Keratinocyte (primary cell): ENCODE measurements at regions not wholly inside any gene's neighbourhood (a gene's known extent, or its start where the extent isn't known, plus 50 kb on each side); places are given as distances from the start of the nearest gene placed in this dataset.

Source experiments
- DNase-seq: peaks from one replicate; pipeline ENCODE4 v3.0.0-alpha.2; 2011; ENCODE audit warnings: low read depth, missing footprints, low spot score
- FAIRE-seq: peaks from 2 replicates; lab custom pipeline; 2011; peaks lifted over from hg19 to GRCh38; lab: Jason Lieb, UNC
- H2AFZ ChIP-seq: 2 replicates; pipeline ENCODE4 v1.6.0; 2012; ENCODE audit warnings: low read length, control low read depth, inconsistent platforms; ENCODE audit not compliant: control insufficient read depth
- H3K27ac ChIP-seq: 2 replicates; pipeline ENCODE4 v1.5.1; 2011; ENCODE audit warnings: low read length; ENCODE audit not compliant: control insufficient read depth, insufficient read depth
- H3K27me3 ChIP-seq: 3 replicates; pipeline ENCODE4 v1.6.0; 2011; ENCODE audit warnings: low read length; ENCODE audit not compliant: control insufficient read depth, insufficient read depth; ENCODE audit errors: extremely low read depth
- H3K36me3 ChIP-seq, 2 experiments: 2 replicates in 1 of 2; 3 replicates in 1 of 2; pipeline ENCODE4 v1.5.1; 2011; ENCODE audit warnings: low read length in 2 of 2, mild to moderate bottlenecking in 1 of 2; ENCODE audit not compliant: control insufficient read depth in 2 of 2, insufficient read depth in 2 of 2; ENCODE audit errors: extremely low read depth in 1 of 2
- H3K4me1 ChIP-seq: 3 replicates; pipeline ENCODE4 v1.5.1; 2011; ENCODE audit warnings: low read length; ENCODE audit not compliant: control insufficient read depth, insufficient read depth; ENCODE audit errors: extremely low read depth
- H3K4me2 ChIP-seq: 3 replicates; pipeline ENCODE4 v1.6.0; 2011; ENCODE audit warnings: low read depth, low read length; ENCODE audit not compliant: control insufficient read depth, insufficient read depth; ENCODE audit errors: extremely low read depth
- H3K4me3 ChIP-seq, 3 experiments: fragments of 200-600 bp in 1 of 3; sonication (generic) in 1 of 3; 2 replicates in 2 of 3; 3 replicates in 1 of 3; pipeline ENCODE4 v1.5.1; 2011 to 2016; ENCODE audit warnings: low read length in 3 of 3, mild to moderate bottlenecking in 3 of 3, control low read depth in 2 of 3, inconsistent platforms in 1 of 3, low read depth in 1 of 3, mixed read lengths in 1 of 3, mixed run types in 1 of 3, moderate library complexity in 1 of 3; ENCODE audit not compliant: control insufficient read depth in 2 of 3, insufficient read depth in 2 of 3; ENCODE audit errors: extremely low read depth in 1 of 3
- H3K79me2 ChIP-seq: 2 replicates; pipeline ENCODE4 v1.6.0; 2012; ENCODE audit warnings: low read length; ENCODE audit not compliant: control insufficient read depth, insufficient read depth
- H3K9ac ChIP-seq: 3 replicates; pipeline ENCODE4 v1.6.0; 2011; ENCODE audit warnings: low read length; ENCODE audit not compliant: control insufficient read depth, insufficient read depth; ENCODE audit errors: extremely low read depth
- H3K9me1 ChIP-seq: 3 replicates; pipeline ENCODE4 v1.6.0; 2011; ENCODE audit warnings: low read length; ENCODE audit not compliant: control insufficient read depth, insufficient read depth; ENCODE audit errors: extremely low read depth
- H3K9me3 ChIP-seq: 2 replicates; pipeline ENCODE4 v1.5.1; 2012; ENCODE audit warnings: low read depth, low read length; ENCODE audit not compliant: control insufficient read depth
- H4K20me1 ChIP-seq: 3 replicates; pipeline ENCODE4 v1.6.0; 2011; ENCODE audit warnings: low read length; ENCODE audit not compliant: control insufficient read depth, insufficient read depth; ENCODE audit errors: extremely low read depth
- CTCF ChIP-seq, 3 experiments: IDR thresholded peaks in 1 of 3; conservative IDR thresholded peaks in 1 of 3; optimal IDR thresholded peaks in 1 of 3; 2 replicates in 2 of 3; 3 replicates in 1 of 3; pipeline versions ENCODE3 to v1.5.1; 2011; ENCODE audit warnings: low read length in 3 of 3, mild to moderate bottlenecking in 3 of 3, moderate library complexity in 2 of 3, control low read depth in 1 of 3, inconsistent platforms in 1 of 3; ENCODE audit not compliant: insufficient read depth in 2 of 3; ENCODE audit errors: extremely low read depth in 1 of 3
- EZH2 ChIP-seq: IDR thresholded peaks from one replicate; pipeline ENCODE4 v1.6.1; 2012; ENCODE audit warnings: inconsistent platforms, mild to moderate bottlenecking, low read length, moderate library complexity
- dilution Hi-C: fragments of 300-500 bp; cut with MboI; formaldehyde crosslinking; loops from one replicate; pipeline ENCODE4 v1.7.0; 2020; ENCODE audit warnings: low sequenced_read_pairs; ENCODE audit not compliant: extremely low pct_ligation_motif_present

GRCh38 chr2:16152071-16152927 lies 211.9 kb downstream of the MYCN start:
- no peaks in the 10 kb centered on the region for H3K27me3 ChIP-seq
- TF ChIP-seq EZH2 (no peak), CTCF (optimal IDR thresholded peaks at IDR 0.05 in 1 of 3, IDR thresholded peaks at IDR 0.05 in 1 of 3, conservative IDR thresholded peaks at IDR 0.05 in 1 of 3; ENCODE audit: extremely low read depth in 1 of 3, insufficient read depth in 2 of 3, low read length in 3 of 3) (no peak)
- no peak overlapping the region for H2AFZ ChIP-seq
- no peak overlapping the region for H3K27ac ChIP-seq
- peaks cover 4% of the 10 kb centered on the region for H4K20me1 ChIP-seq
- H3K4me2 ChIP-seq: no peak overlapping the region
- no peaks in the 10 kb centered on the region for H3K4me1 ChIP-seq
- no peak overlapping the region for H3K4me3 ChIP-seq
- H3K79me2 ChIP-seq: no peaks in the 10 kb centered on the region
- no peak overlapping the region for H3K9ac ChIP-seq
- dilution Hi-C loops: no loop called here
- H3K36me3 ChIP-seq: no peaks in the 10 kb centered on the region
- FAIRE-seq (no peak), DNase-seq (no peak)
- no peaks in the 10 kb centered on the region for H3K9me1 ChIP-seq
- no peaks in the 10 kb centered on the region for H3K9me3 ChIP-seq

- dilution Hi-C loops: no loop called here
- no peaks in the 10 kb centered on the region for H3K4me1 ChIP-seq
- FAIRE-seq (no peak), DNase-seq (no peak)
- H3K79me2 ChIP-seq: no peaks in the 10 kb centered on the region
- H3K27me3 ChIP-seq: no peaks in the 10 kb centered on the region
- no peak overlapping the region for H3K27ac ChIP-seq
- H3K4me3 ChIP-seq: no peak overlapping the region
- H3K4me2 ChIP-seq: no peak overlapping the region
- H3K36me3 ChIP-seq: no peaks in the 10 kb centered on the region
- no peaks in the 10 kb centered on the region for H3K9me1 ChIP-seq
- no peak overlapping the region for H3K9ac ChIP-seq
- H4K20me1 ChIP-seq: peaks cover 4% of the 10 kb centered on the region
- no peak overlapping the region for H2AFZ ChIP-seq
- H3K9me3 ChIP-seq: no peaks in the 10 kb centered on the region
- TF ChIP-seq EZH2 (no peak), CTCF (optimal IDR thresholded peaks at IDR 0.05 in 1 of 3, IDR thresholded peaks at IDR 0.05 in 1 of 3, conservative IDR thresholded peaks at IDR 0.05 in 1 of 3; ENCODE audit: extremely low read depth in 1 of 3, insufficient read depth in 2 of 3, low read length in 3 of 3) (no peak)
These were observed 211.3 kb downstream of the MYCN start for GRCh38 chr2:16151651-16152050.
